Vagina (tissue), 2 donors: ENCODE measurements at regions not wholly inside any gene's neighbourhood (a gene's known extent, or its start where the extent isn't known, plus 50 kb on each side); places are given as distances from the start of the nearest gene placed in this dataset.

Experiments used
- POLR2AphosphoS5 ChIP-seq, 2 donors: sonication (generic); formaldehyde crosslinking; IDR thresholded peaks; one replicate each; pipeline ENCODE4 v1.9.0; 2017; ENCODE audit warnings: antibody characterized with exemption in 2 of 2, mild to moderate bottlenecking in 2 of 2, low read depth in 1 of 2; ENCODE audit not compliant: insufficient read depth in 1 of 2
- TF ChIP-seq, protein P1 (sequence below), 3 experiments: fragments of 450-650 bp in 2 of 3; fragments of 200-600 bp in 1 of 3; sonication (generic) in 1 of 3; IDR thresholded peaks; one replicate each; pipeline ENCODE4 v1.5.1; 2017 to 2019; ENCODE audit warnings: antibody characterized with exemption in 3 of 3, mild to moderate bottlenecking in 2 of 3, moderate library complexity in 2 of 3

DNA sequence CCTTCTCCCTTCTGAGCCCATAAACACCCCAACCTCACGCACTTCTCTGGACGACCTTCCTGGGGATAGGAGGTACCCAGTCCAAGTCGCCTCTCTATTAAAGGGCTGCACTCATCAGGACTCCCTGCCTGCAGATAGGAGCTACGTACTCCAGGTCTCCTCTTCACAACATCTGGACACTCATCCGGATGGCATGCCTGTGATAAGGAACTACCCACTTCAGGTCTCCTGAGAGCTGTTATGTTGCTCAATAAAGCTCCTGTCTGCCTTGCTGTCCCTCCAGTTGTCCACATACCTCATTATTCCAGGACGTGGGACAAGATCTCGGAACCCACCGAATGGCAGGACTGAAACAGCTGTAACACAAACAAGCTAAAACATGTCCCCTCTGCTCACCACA, 548.0 kb downstream of the TBC1D32 start:
- no peak for TF ChIP-seq POLR2AphosphoS5 (IDR thresholded peaks at IDR 0.05; ENCODE audit: insufficient read depth in 1 of 2, low read depth in 1 of 2)
- TF ChIP-seq, protein P1, sequence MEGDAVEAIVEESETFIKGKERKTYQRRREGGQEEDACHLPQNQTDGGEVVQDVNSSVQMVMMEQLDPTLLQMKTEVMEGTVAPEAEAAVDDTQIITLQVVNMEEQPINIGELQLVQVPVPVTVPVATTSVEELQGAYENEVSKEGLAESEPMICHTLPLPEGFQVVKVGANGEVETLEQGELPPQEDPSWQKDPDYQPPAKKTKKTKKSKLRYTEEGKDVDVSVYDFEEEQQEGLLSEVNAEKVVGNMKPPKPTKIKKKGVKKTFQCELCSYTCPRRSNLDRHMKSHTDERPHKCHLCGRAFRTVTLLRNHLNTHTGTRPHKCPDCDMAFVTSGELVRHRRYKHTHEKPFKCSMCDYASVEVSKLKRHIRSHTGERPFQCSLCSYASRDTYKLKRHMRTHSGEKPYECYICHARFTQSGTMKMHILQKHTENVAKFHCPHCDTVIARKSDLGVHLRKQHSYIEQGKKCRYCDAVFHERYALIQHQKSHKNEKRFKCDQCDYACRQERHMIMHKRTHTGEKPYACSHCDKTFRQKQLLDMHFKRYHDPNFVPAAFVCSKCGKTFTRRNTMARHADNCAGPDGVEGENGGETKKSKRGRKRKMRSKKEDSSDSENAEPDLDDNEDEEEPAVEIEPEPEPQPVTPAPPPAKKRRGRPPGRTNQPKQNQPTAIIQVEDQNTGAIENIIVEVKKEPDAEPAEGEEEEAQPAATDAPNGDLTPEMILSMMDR (IDR thresholded peaks at IDR 0.05) = no peak
